Gastrocnemius medialis (tissue), 4 donors: ENCODE measurements at regions not wholly inside any gene's neighbourhood (a gene's known extent, or its start where the extent isn't known, plus 50 kb on each side); places are given as distances from the start of the nearest gene placed in this dataset.

ENCODE experiments used
- ATAC-seq, 2 donors: fragments of 150-250 bp; one replicate each; pipeline ENCODE4 v1.9.1; 2016
- DNase-seq, 2 donors: peaks; one replicate each; pipeline ENCODE4 v3.0.0-alpha.2; 2019
- H3K27ac ChIP-seq, 4 donors: fragments of 200-600 bp; sonication (generic); 1 replicate in 1 of 4; 2 replicates in 3 of 4; pipeline ENCODE4 v1.5.1; 2016 to 2018; ENCODE audit warnings: mild to moderate bottlenecking in 2 of 4, moderate library complexity in 1 of 4
- H3K27me3 ChIP-seq, 3 donors: fragments of 200-600 bp; sonication (generic) in 2 of 3; 1 replicate in 1 of 3; 2 replicates in 2 of 3; pipeline versions ENCODE4 v1.5.1 to v1.6.0; 2016 to 2019; ENCODE audit warnings: mild to moderate bottlenecking in 1 of 3, moderate library complexity in 1 of 3
- H3K36me3 ChIP-seq, 2 donors: fragments of 200-600 bp; sonication (generic) in 1 of 2; one replicate each; pipeline ENCODE4 v1.5.1; 2017 to 2018
- H3K4me1 ChIP-seq, 2 donors: fragments of 200-600 bp; sonication (generic) in 1 of 2; one replicate each; pipeline ENCODE4 v1.5.1; 2016 to 2017; ENCODE audit warnings: mild to moderate bottlenecking in 2 of 2
- H3K4me3 ChIP-seq, 4 donors: fragments of 200-600 bp; sonication (generic) in 3 of 4; 1 replicate in 1 of 4; 2 replicates in 3 of 4; pipeline ENCODE4 v1.5.1; 2016 to 2019; ENCODE audit warnings: mild to moderate bottlenecking in 2 of 4
- H3K9me3 ChIP-seq, 3 donors: fragments of 200-600 bp; sonication (generic) in 2 of 3; 1 replicate in 1 of 3; 2 replicates in 2 of 3; pipeline ENCODE4 v1.5.1; 2016 to 2019
- POLR2A ChIP-seq, 2 donors: fragments of 450-650 bp; IDR thresholded peaks; one replicate each; pipeline ENCODE4 v1.6.1; 2017; ENCODE audit warnings: antibody characterized with exemption in 2 of 2, mild to moderate bottlenecking in 2 of 2, moderate library complexity in 2 of 2
- in situ Hi-C, 4 donors: fragments of 200-750 bp; cut with MboI; loops; one replicate each; pipeline versions ENCODE4 v1.15.0 to v1.8.0; 2017; ENCODE audit warnings: low sequenced_read_pairs in 4 of 4
- intact Hi-C: fragments of 100-400 bp; cut with DNase I; formaldehyde crosslinking; loops from one replicate; pipeline ENCODE4 v1.15.1; 2023; ENCODE audit warnings: low total_unique reads
- TF ChIP-seq, protein P1 (sequence below), 5 experiments: fragments of 450-650 bp in 3 of 5; fragments of 200-600 bp in 2 of 5; sonication (generic) in 2 of 5; IDR thresholded peaks in 4 of 5; conservative IDR thresholded peaks in 1 of 5; 1 replicate in 4 of 5; 2 replicates in 1 of 5; pipeline ENCODE4 v1.5.1; 2016 to 2019; ENCODE audit warnings: antibody characterized with exemption in 5 of 5, mild to moderate bottlenecking in 3 of 5, moderate library complexity in 3 of 5

GRCh38 chr22:34390400-34390799, 470.1 kb upstream of the LARGE1 start:
- H3K27ac ChIP-seq = no peak overlapping the region
- intact Hi-C loops (no loop called here), in situ Hi-C loops (no loop called here)
- H3K4me3 ChIP-seq = no peak overlapping the region
- no peaks in the 10 kb centered on the region for H3K9me3 ChIP-seq
- DNase-seq (no peak), ATAC-seq (no peak)
- H3K36me3 ChIP-seq = no peaks in the 10 kb centered on the region
- TF ChIP-seq, protein P1, sequence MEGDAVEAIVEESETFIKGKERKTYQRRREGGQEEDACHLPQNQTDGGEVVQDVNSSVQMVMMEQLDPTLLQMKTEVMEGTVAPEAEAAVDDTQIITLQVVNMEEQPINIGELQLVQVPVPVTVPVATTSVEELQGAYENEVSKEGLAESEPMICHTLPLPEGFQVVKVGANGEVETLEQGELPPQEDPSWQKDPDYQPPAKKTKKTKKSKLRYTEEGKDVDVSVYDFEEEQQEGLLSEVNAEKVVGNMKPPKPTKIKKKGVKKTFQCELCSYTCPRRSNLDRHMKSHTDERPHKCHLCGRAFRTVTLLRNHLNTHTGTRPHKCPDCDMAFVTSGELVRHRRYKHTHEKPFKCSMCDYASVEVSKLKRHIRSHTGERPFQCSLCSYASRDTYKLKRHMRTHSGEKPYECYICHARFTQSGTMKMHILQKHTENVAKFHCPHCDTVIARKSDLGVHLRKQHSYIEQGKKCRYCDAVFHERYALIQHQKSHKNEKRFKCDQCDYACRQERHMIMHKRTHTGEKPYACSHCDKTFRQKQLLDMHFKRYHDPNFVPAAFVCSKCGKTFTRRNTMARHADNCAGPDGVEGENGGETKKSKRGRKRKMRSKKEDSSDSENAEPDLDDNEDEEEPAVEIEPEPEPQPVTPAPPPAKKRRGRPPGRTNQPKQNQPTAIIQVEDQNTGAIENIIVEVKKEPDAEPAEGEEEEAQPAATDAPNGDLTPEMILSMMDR (IDR thresholded peaks at IDR 0.05 in 4 of 5, conservative IDR thresholded peaks at IDR 0.05 in 1 of 5) = no peak
- TF ChIP-seq POLR2A (IDR thresholded peaks at IDR 0.05) = no peak
- H3K27me3 ChIP-seq = no peaks in the 10 kb centered on the region
- H3K4me1 ChIP-seq = no peaks in the 10 kb centered on the region

GRCh38 chr22:34395370-34395769, 475.1 kb upstream of the LARGE1 start:
- intact Hi-C loops (no loop called here), in situ Hi-C loops (no loop called here)
- TF ChIP-seq POLR2A (IDR thresholded peaks at IDR 0.05) = no peak
- TF ChIP-seq, protein P1 (IDR thresholded peaks at IDR 0.05 in 4 of 5, conservative IDR thresholded peaks at IDR 0.05 in 1 of 5) = no peak
- Histone ChIP-seq H3K27me3 (no peaks in the 10 kb centered on the region), H3K4me1 (no peaks in the 10 kb centered on the region), H3K9me3 (no peaks in the 10 kb centered on the region), H3K4me3 (no peak overlapping the region), H3K27ac (no peak overlapping the region), H3K36me3 (no peaks in the 10 kb centered on the region)
- DNase-seq (no peak), ATAC-seq (no peak)

- H3K36me3 ChIP-seq = no peaks in the 10 kb centered on the region
- no peak overlapping the region for H3K27ac ChIP-seq
- in situ Hi-C loops = no loop called here
- intact Hi-C loops = no loop called here
- H3K4me3 ChIP-seq = no peak overlapping the region
- H3K9me3 ChIP-seq = no peaks in the 10 kb centered on the region
- TF ChIP-seq POLR2A (IDR thresholded peaks at IDR 0.05) = no peak
- TF ChIP-seq, protein P1 (IDR thresholded peaks at IDR 0.05 in 4 of 5, conservative IDR thresholded peaks at IDR 0.05 in 1 of 5) = no peak
- DNase-seq (no peak), ATAC-seq (no peak)
- no peaks in the 10 kb centered on the region for H3K27me3 ChIP-seq
- no peaks in the 10 kb centered on the region for H3K4me1 ChIP-seq
Observed at GRCh38 chr22:34403667-34404066, 483.4 kb upstream of the LARGE1 start.

DNA sequence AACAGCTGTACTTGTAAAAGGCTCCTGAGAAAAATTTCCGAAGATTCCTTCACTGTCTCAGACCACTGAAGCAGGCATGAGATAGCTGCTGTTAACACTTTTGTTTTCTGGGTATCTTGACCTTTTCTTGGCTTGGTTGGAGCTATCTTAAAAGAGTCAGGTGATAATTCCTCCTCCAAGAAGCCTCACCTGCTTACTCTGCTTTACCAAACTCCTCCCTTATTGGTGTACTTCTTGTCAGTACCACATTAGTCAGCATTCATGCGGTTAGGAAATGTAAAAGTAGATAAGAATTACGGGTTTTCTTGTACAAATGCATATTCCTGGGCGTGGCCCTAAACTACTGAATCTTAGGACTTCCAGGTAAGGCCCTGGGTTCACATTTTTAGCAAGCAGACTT, 489.8 kb upstream of the LARGE1 start:
- intact Hi-C loops = no loop called here
- Histone ChIP-seq H3K27me3 (no peaks in the 10 kb centered on the region), H3K27ac (no peak overlapping the region), H3K4me3 (no peak overlapping the region), H3K9me3 (no peaks in the 10 kb centered on the region), H3K36me3 (no peaks in the 10 kb centered on the region), H3K4me1 (no peaks in the 10 kb centered on the region)
- TF ChIP-seq POLR2A (IDR thresholded peaks at IDR 0.05) = no peak
- TF ChIP-seq, protein P1 (IDR thresholded peaks at IDR 0.05 in 4 of 5, conservative IDR thresholded peaks at IDR 0.05 in 1 of 5) = no peak
- in situ Hi-C loops = no loop called here
- DNase-seq (no peak), ATAC-seq (no peak)
